ENCODE measurements at regions not wholly inside any gene's neighbourhood (a gene's known extent, or its start where the extent isn't known, plus 50 kb on each side); places are given as distances from the start of the nearest gene placed in this dataset.
"Not testable (repeated sequence)": the region's sequence is repeated elsewhere in the genome, so short reads cannot be mapped to it uniquely, and the experiment has no call there.

DNA sequence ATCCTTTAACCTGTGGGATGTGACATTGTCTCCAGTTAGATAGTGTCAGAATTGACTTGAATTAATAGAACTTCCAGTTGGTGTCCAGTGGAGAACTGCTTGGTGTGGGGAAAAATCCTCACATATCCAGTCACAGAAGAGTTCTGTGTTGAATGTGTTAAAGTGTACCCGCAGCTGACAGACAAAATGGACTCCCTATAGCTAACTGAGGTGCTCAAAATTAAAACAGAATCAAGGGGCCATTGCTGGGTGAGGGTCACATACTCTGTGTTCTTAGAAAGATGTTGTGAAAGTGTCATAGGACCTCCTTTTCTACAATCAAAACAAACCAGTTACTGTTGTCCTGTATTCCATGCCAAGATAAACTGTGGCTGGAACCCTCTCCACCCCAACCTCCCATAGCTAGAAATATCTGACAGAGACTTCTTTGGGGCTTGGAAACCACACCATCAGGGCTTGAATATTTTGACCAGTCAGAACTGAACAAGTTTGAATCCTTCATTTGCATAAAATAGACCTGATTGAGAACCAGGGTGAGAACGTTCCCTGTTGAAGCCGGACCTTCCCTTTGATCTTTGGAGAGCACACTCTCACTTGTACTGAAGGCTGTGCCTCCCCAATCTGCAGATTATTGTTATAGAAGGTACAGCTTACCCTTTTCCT is 164.0 kb upstream of the ZNF608 start:
- no peak overlapping the region for H3K4me3 Mint-ChIP-seq
- no peaks in the 10 kb centered on the region for H3K36me3 Mint-ChIP-seq
- no peaks in the 10 kb centered on the region for H3K9me3 Mint-ChIP-seq
- no peak for DNase-seq
- CTCF ChIA-PET, result no interaction called here
- no peak overlapping the region for H3K27ac Mint-ChIP-seq
- no peaks in the 10 kb centered on the region for H3K27me3 Mint-ChIP-seq
- H3K4me1 Mint-ChIP-seq, result no peaks in the 10 kb centered on the region

DNA sequence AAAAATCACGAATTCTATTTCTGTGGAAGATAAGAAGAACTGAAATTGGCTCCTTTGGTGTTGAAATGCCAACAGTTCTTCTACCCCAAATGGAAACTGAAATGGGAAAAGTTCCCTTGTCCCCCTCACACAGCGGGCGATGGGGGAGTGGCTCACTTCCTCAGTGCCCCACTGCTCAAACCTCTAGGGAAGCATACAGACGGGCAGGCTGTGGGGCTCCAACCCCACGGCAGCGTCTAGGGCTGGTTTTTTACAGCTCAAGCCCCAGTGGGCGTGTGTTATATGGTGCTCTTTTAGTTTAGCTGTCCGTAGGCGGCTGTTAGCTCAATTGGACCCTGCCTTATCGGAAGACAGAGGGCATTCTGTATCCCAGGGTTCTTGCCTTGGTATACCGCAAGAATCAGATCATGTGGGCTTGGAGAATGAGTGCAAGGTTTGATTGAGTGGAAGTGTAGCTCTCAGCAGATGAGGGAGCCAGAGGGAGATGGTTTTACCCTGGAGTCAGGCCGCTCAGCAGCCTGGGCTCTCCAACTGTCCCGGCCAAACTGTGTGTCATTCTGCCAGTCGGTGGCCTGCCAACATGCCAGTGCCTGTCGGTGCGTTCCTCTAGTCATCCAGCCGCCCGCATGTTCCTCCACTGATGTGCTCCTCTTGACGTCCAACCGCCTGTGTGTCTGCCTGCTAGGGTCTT is 166.3 kb upstream of the ZNF608 start:
- H3K4me3 Mint-ChIP-seq, result no peak overlapping the region
- peaks cover 2% of the 10 kb centered on the region for H3K9me3 Mint-ChIP-seq
- no peaks in the 10 kb centered on the region for H3K27me3 Mint-ChIP-seq
- no peaks in the 10 kb centered on the region for H3K36me3 Mint-ChIP-seq
- no peaks in the 10 kb centered on the region for H3K4me1 Mint-ChIP-seq
- CTCF ChIA-PET, result no interaction called here
- DNase-seq, result no peak
- no peak overlapping the region for H3K27ac Mint-ChIP-seq

DNA sequence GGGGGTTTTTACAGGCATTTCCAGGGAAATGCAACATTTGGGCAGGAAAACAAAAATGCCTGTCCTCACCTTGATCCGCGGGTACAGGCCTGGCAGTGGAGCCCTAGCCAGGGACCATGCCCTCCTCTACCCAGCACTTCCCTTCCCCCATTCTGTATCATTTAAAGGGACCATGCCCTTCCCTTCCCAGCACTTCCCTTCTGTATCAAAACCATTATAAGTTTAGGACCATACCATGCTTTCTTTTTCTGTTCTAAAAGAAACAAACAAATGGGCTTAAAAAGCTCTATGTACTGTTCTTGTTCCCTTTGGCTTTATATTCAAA is 166.9 kb upstream of the ZNF608 start:
- H3K9me3 Mint-ChIP-seq, result peaks cover 2% of the 10 kb centered on the region
- H3K36me3 Mint-ChIP-seq, result no peaks in the 10 kb centered on the region
- H3K4me1 Mint-ChIP-seq, result no peaks in the 10 kb centered on the region
- CTCF ChIA-PET, result no interaction called here
- H3K4me3 Mint-ChIP-seq, result no peak overlapping the region
- H3K27ac Mint-ChIP-seq, result no peak overlapping the region
- DNase-seq, result no peak
- H3K27me3 Mint-ChIP-seq, result no peaks in the 10 kb centered on the region

DNA sequence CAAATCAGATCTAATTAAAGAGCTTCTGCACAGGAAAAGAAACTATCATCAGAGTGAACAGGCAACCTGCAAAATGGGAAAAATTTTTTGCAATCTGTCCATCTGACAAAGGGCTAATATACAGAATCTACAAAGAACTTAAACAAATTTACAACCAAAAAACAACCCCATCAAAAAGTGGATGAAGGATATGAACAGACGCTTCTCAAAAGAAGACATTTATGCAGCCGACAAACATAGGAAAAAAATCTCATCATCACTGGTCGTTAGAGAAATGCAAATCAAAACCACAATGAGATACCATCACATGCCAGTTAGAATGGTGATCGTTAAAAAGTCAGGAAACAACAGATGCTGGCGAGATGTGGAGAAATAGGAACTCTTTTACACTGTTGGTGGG is 169.9 kb upstream of the ZNF608 start:
- H3K9me3 Mint-ChIP-seq, H3K36me3 Mint-ChIP-seq, DNase-seq, CTCF ChIA-PET, H3K27ac Mint-ChIP-seq, H3K27me3 Mint-ChIP-seq, H3K4me3 Mint-ChIP-seq, H3K4me1 Mint-ChIP-seq: not testable (repeated sequence)

DNA sequence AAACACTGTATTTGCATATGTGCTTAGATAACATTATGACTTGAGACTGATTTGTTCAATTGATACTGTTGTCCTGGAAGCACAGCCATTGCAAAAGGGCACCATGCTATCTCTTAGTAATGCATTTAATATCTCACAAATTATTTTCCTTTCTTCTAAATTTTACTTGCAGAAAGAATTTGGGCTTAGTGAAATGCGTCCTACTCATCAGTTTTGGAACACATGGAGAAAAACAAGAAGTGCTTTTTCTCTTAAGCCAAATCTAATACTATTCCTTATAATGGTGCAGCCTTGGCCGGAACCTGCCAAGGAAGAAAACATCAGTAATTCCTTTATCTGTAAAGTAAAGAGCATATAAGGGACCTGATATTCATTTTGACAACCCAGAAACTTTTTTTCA is 172.2 kb upstream of the ZNF608 start:
- no peaks in the 10 kb centered on the region for H3K36me3 Mint-ChIP-seq
- no peak overlapping the region for H3K27ac Mint-ChIP-seq
- CTCF ChIA-PET, result no interaction called here
- no peak overlapping the region for H3K4me3 Mint-ChIP-seq
- no peaks in the 10 kb centered on the region for H3K4me1 Mint-ChIP-seq
- no peak for DNase-seq
- H3K27me3 Mint-ChIP-seq, result no peaks in the 10 kb centered on the region
- peaks cover 2% of the 10 kb centered on the region for H3K9me3 Mint-ChIP-seq

DNA sequence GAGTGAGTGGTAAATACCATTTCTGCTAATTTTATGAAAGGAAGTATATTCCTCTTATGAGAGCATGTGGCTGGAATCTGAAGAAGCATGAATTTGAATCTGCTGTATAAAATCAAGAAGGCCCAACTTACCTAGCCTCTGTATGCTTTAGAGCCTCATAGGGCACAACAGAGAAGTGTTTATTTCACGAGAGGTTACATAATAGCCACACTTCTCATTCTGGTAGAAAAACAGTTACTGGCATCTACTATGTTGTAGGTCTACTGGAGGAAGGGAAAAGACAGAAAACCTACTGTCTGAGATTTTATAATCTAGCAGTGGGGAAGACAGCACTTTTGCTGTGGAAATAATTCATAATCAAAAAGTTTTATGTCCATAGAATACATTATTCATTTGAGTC is 172.6 kb upstream of the ZNF608 start:
- CTCF ChIA-PET, result no interaction called here
- H3K9me3 Mint-ChIP-seq, result peaks cover 2% of the 10 kb centered on the region
- DNase-seq, result no peak
- no peaks in the 10 kb centered on the region for H3K36me3 Mint-ChIP-seq
- H3K4me1 Mint-ChIP-seq, result no peaks in the 10 kb centered on the region
- no peak overlapping the region for H3K27ac Mint-ChIP-seq
- no peaks in the 10 kb centered on the region for H3K27me3 Mint-ChIP-seq
- no peak overlapping the region for H3K4me3 Mint-ChIP-seq

DNA sequence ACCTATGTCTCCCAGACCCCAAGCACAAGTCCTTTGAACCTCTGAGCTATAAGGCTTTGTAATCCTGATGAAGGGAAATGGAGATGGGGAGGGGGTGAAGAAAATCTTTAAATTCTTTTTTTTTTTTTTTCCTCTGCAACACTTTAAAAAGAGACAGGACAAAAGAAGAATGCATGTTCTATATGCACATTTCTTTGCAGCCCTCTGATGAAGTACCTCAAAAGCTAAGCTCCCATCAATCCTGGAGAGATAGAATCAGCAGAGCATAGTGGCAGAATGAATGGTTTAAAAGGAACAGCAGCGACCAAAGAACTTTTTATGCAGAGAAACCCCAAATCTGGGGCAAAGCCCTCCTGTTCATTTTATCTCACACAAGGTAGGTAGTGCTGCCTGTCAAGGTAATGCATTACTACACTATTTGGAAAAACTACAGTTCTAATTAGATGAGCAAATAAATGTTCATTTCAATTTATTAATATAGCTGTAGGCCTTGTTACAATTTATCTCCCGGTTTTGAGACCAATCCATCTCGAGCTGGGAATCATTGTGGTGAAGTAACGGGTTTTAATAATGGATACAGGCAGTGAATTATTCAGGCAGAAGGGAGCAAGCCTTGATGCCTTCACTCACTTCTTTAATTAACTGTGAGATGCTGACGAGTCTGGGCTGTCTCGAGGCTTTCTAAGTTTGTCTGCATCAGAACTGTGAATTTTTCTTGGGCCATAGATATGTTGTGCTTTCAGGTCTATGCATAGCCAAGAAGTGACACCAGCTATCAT is 173.5 kb upstream of the ZNF608 start:
- no peaks in the 10 kb centered on the region for H3K27me3 Mint-ChIP-seq
- no peaks in the 10 kb centered on the region for H3K36me3 Mint-ChIP-seq
- peaks cover 2% of the 10 kb centered on the region for H3K9me3 Mint-ChIP-seq
- CTCF ChIA-PET, result no interaction called here
- no peaks in the 10 kb centered on the region for H3K4me1 Mint-ChIP-seq
- DNase-seq, result no peak
- H3K4me3 Mint-ChIP-seq, result no peak overlapping the region
- H3K27ac Mint-ChIP-seq, result no peak overlapping the region

DNA sequence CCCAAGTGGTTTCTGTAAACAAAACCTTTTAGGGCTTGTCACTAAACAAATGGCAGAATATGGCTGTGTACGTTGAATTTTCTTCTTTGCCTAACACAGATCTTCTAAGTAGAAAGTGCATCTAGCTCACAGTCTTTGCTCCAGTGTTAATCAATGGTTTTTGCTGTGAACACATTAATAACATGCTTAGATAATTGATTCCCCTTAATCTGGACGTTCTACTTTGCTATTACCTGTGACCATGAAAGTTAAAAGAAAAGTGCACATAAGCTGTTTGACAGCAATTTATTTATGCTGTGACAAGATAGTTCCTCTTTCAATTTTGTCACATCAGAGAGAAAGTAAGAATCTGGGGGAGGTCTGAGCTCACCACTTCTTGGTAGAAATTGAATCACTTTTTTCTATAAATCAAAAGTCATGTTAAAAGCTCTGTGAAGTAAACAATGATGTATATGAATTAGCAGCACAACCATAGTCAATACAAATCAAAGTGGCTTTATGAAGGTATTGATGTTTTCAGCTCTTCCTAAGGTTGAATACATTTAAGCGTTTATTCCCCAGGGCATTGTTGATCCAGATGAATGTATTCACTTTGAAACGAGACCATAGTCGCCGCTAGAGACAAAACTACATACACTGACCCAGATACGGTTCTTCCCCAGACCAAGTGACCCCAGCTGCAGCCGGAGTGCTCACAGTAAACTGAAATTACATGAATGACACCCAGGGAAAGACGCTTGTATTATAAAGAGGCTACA is 174.6 kb upstream of the ZNF608 start:
- no peak for DNase-seq
- peaks cover 2% of the 10 kb centered on the region for H3K9me3 Mint-ChIP-seq
- H3K4me3 Mint-ChIP-seq, result no peak overlapping the region
- CTCF ChIA-PET, result no interaction called here
- no peak overlapping the region for H3K27ac Mint-ChIP-seq
- no peaks in the 10 kb centered on the region for H3K4me1 Mint-ChIP-seq
- no peaks in the 10 kb centered on the region for H3K36me3 Mint-ChIP-seq
- H3K27me3 Mint-ChIP-seq, result no peaks in the 10 kb centered on the region

DNA sequence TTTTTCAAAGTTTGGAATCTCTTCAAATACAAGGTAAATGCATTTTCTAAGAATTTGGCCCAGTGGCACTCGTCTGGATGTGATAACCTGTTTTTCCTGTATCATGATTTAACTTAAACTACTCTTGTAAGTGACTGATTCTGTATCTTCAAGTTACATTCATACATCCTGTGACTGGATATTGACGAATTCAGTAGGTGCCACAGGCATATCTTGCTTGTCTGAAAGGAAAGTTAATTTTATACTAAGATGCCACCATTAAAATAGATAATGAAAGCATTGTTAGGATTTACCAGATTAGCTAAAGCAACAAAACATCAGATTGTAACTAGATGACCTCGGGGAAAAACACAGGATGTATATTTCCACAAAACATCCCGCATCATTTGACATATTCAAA is 175.3 kb upstream of the ZNF608 start:
- DNase-seq, result no peak
- Mint-ChIP-seq H3K4me3 (no peak overlapping the region), H3K4me1 (no peaks in the 10 kb centered on the region), H3K9me3 (peaks cover 2% of the 10 kb centered on the region), H3K27me3 (no peaks in the 10 kb centered on the region), H3K36me3 (no peaks in the 10 kb centered on the region), H3K27ac (no peak overlapping the region)
- CTCF ChIA-PET, result no interaction called here

DNA sequence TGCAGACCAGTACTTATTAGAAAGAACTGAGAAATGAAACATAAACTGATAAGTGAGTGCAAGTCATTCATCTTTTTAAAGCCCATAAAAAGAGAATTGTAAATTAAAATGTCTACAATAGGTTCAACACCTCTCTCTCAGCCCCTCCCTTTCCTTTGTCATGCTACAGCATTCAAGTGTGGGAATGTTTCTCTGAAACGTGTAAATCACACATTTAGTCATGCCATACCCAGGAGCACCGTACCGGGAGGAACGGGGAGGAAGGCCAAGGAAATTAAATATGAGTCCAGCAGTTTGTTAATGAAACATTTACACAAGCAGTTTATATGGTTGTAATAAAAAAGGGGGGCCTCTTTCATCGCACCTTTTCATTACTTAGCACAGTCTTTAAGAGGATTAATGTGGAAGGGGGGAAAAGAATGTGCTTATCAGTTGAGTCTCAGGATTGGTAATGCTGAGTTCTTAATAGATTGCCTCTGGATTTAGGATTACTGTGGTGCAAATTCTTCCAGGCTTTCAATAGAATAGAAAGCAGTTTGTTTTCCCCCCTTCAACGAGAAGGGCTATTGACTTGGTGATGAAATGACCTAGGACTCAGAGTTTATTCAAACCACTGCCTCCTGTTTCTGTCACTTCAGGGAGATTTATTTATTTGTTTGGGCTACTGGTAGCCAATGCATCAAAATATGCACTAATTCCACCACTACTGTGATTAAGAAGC is 176.0 kb upstream of the ZNF608 start:
- H3K4me1 Mint-ChIP-seq, result no peaks in the 10 kb centered on the region
- no peaks in the 10 kb centered on the region for H3K9me3 Mint-ChIP-seq
- CTCF ChIA-PET, result no interaction called here
- no peaks in the 10 kb centered on the region for H3K27me3 Mint-ChIP-seq
- no peak overlapping the region for H3K4me3 Mint-ChIP-seq
- H3K36me3 Mint-ChIP-seq, result no peaks in the 10 kb centered on the region
- no peak for DNase-seq
- no peak overlapping the region for H3K27ac Mint-ChIP-seq

DNA sequence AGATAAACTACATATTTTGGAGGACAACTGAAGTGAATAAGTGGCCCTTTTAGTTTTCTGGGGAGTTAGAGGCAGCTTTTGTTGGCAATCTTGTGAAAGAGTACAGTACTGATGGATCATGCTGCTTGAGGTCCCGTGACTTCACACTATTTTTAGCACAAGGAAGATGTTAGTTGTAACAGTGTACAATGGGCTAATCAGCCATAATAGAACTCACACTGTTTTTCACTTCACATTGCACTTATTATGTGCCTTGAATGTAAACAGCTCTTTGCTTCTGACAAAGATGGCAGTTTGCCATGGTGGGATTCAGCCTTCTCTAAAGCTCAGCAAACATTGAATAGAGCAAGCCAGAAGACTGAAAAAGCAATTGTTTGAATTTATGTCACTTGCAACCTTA is 176.7 kb upstream of the ZNF608 start:
- H3K27me3 Mint-ChIP-seq, result no peaks in the 10 kb centered on the region
- H3K27ac Mint-ChIP-seq, result no peak overlapping the region
- H3K9me3 Mint-ChIP-seq, result no peaks in the 10 kb centered on the region
- H3K36me3 Mint-ChIP-seq, result no peaks in the 10 kb centered on the region
- no peak for DNase-seq
- H3K4me1 Mint-ChIP-seq, result no peaks in the 10 kb centered on the region
- CTCF ChIA-PET, result no interaction called here
- no peak overlapping the region for H3K4me3 Mint-ChIP-seq

DNA sequence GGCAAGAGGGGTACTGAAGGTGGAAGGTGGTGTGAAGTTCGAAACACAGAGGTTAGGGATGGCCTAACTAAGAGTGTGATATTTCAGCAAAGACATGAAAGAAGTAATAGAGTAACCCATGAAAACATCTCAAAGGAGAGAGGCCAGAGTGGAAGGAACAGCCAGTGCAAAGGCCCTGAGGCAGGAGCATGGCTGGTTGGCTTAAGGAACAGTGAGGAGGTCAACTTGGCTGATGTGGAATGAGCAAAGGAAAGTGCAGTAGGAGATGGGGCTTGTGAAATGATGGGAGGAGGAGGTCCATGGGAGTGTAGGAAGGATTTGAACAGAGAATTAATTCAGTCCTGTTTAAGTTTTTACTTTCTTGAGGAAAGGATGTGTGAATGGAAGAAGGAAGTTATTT is 178.3 kb upstream of the ZNF608 start:
- CTCF ChIA-PET, result no interaction called here
- no peak overlapping the region for H3K27ac Mint-ChIP-seq
- H3K4me1 Mint-ChIP-seq, result no peaks in the 10 kb centered on the region
- DNase-seq, result no peak
- no peak overlapping the region for H3K4me3 Mint-ChIP-seq
- H3K27me3 Mint-ChIP-seq, result no peaks in the 10 kb centered on the region
- no peaks in the 10 kb centered on the region for H3K36me3 Mint-ChIP-seq
- no peaks in the 10 kb centered on the region for H3K9me3 Mint-ChIP-seq

DNA sequence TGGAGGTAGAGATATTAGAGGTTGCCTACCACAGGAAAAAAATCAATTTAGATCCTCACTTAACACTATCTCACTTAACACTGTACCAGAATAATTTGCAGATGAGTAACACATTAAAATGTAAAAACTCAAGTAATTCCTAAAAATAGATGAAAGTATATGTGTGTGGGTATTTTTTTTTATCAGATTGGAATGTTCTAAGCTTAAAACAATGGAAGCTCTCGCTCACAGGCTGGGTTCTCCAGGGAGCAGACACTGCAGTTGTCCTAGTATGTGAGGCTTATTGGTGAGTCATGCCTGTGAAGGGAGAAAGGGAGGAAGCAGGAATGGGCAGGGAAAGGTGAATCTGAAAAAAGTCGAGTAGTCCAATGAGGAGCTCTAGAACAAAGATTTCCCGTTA is 181.3 kb upstream of the ZNF608 start:
- Mint-ChIP-seq H3K27me3 (no peaks in the 10 kb centered on the region), H3K36me3 (no peaks in the 10 kb centered on the region), H3K27ac (no peak overlapping the region), H3K4me3 (no peak overlapping the region), H3K4me1 (no peaks in the 10 kb centered on the region), H3K9me3 (peaks cover 4% of the 10 kb centered on the region)
- CTCF ChIA-PET, result no interaction called here
- no peak for DNase-seq

DNA sequence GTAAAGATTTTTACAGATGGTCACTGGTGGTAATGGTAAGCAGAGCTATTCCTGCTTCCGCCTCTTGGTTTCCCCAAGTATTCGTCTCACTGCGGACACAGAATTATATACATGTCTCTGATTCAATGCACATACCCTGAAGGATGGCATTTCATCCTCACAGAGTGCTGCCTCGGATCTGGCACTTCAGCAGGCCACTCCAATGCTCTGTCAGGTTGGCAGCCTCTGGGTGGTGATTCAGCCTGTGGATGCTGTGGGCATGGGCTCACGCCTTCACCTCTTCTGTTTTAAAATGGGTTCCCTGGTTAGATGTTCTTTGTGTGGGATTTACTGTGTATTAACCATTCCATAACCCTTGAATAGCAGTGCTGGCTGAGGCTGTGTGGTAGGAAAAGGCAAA is 182.6 kb upstream of the ZNF608 start:
- Mint-ChIP-seq H3K9me3 (peaks cover 4% of the 10 kb centered on the region), H3K4me1 (no peaks in the 10 kb centered on the region), H3K27me3 (no peaks in the 10 kb centered on the region), H3K27ac (no peak overlapping the region), H3K36me3 (no peaks in the 10 kb centered on the region), H3K4me3 (no peak overlapping the region)
- no peak for DNase-seq
- CTCF ChIA-PET, result no interaction called here
